Stomach (tissue), 8 donors: ENCODE measurements at regions not wholly inside any gene's neighbourhood (a gene's known extent, or its start where the extent isn't known, plus 50 kb on each side); places are given as distances from the start of the nearest gene placed in this dataset.

Experiments
- DNase-seq, 2 donors: peaks; one replicate each; pipeline versions ENCODE4 v3.0.0 to v3.0.0-alpha.2; 2013 to 2019
- H3K27ac ChIP-seq, 5 donors: fragments of 200-600 bp in 4 of 5; sonication (generic) in 4 of 5; one replicate each; pipeline ENCODE4 v1.5.1; 2013 to 2019; ENCODE audit warnings: mild to moderate bottlenecking in 1 of 5, moderate library complexity in 1 of 5
- H3K27me3 ChIP-seq, 3 donors: fragments of 200-600 bp; sonication (generic); one replicate each; pipeline ENCODE4 v1.5.1; 2017 to 2019; ENCODE audit warnings: mixed run types in 1 of 3
- H3K36me3 ChIP-seq, 4 donors: fragments of 200-600 bp; sonication (generic); 1 replicate in 3 of 4; 2 replicates in 1 of 4; pipeline ENCODE4 v1.5.1; 2016 to 2019
- H3K4me1 ChIP-seq, 4 donors: fragments of 200-600 bp; sonication (generic); one replicate each; pipeline ENCODE4 v1.5.1; 2016 to 2019
- H3K4me3 ChIP-seq, 4 donors: fragments of 200-600 bp; sonication (generic) in 3 of 4; one replicate each; pipeline ENCODE4 v1.5.1; 2016 to 2019; ENCODE audit warnings: mild to moderate bottlenecking in 1 of 4
- H3K9me3 ChIP-seq, 4 donors: fragments of 200-600 bp; sonication (generic); one replicate each; pipeline ENCODE4 v1.5.1; 2016 to 2019
- CTCF ChIP-seq, 7 experiments: fragments of 450-650 bp in 4 of 7; fragments of 200-600 bp in 3 of 7; sonication (generic) in 3 of 7; IDR thresholded peaks; one replicate each; pipeline ENCODE4 v1.5.1; 2016 to 2019; ENCODE audit warnings: antibody characterized with exemption in 7 of 7, control low read depth in 2 of 7, mild to moderate bottlenecking in 1 of 7
- EP300 ChIP-seq: sonication (generic); formaldehyde crosslinking; IDR thresholded peaks from one replicate; pipeline ENCODE4 v1.6.1; 2017; ENCODE audit warnings: antibody characterized with exemption
- POLR2A ChIP-seq, 4 donors: fragments of 450-650 bp; IDR thresholded peaks; one replicate each; pipeline ENCODE4 v1.6.1; 2016; ENCODE audit warnings: antibody characterized with exemption in 4 of 4, control low read depth in 2 of 4, mild to moderate bottlenecking in 1 of 4, moderate library complexity in 1 of 4
- POLR2AphosphoS5 ChIP-seq, 3 donors: sonication (generic); formaldehyde crosslinking; IDR thresholded peaks; one replicate each; pipeline ENCODE4 v1.6.1; 2016; ENCODE audit warnings: antibody characterized with exemption in 3 of 3
- WGBS, 5 donors: extraction: QIAGEN DNeasy Blood & Tissue Kit in 3 of 5; methylation state at CpG; one replicate each; pipeline versions ENCODE4 v1.1.5 to v1.1.7; 2013 to 2018; 5-methylcytosine and 5-hydroxymethylcytosine counted together
- intact Hi-C: fragments of 100-400 bp; cut with DNase I; formaldehyde crosslinking; loops from one replicate; pipeline ENCODE4 v1.15.1; 2023; ENCODE audit warnings: low total_unique reads
- donor health status: healthy with polysubstance abuse.
- donor health status: Bipolar disorder and iron deficiency.
- donor health status: healthy.

DNA sequence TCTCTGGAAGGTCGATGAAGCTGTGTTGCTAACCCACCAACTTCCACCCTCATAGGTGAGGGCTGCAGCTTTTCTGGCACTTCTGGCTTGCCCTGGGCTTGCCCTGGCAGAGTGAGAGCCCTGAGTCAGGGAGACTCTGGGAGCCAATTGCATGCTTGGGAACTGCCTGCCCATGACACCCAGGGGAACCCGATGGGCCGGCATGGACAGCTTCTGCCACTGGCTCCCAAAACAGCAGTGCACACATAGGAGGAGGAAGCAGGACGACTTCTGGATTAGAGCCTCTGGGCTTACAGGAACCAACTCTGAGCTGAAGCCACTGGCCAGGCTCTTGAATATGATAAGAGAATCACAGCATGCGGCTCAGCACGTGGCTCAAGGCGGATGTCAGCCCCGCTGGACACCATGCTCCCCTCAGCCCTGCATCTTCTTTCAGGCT lies 135.2 kb upstream of the UNC5B start:
- no peak overlapping the region for H3K27ac ChIP-seq
- peaks cover 0 to 22% (median 0%) of the 10 kb centered on the region in 3 donors for H3K27me3 ChIP-seq
- no peaks in the 10 kb centered on the region for H3K9me3 ChIP-seq
- H3K4me1 ChIP-seq, result peaks cover 0 to 5% (median 2%) of the 10 kb centered on the region in 4 donors
- no peak overlapping the region for H3K4me3 ChIP-seq
- WGBS, 5 donors, result 62 to 71% (median 64%) methylated on average over 8 of the region's 8 CpGs
- no peak for TF ChIP-seq EP300
- TF ChIP-seq POLR2A (IDR thresholded peaks at IDR 0.05), result no peak
- no peak for TF ChIP-seq POLR2AphosphoS5 (IDR thresholded peaks at IDR 0.05)
- TF ChIP-seq CTCF (IDR thresholded peaks at IDR 0.05), result no peak
- no peaks in the 10 kb centered on the region for H3K36me3 ChIP-seq
- peak in 1 of 2 donors; percentile 14 for DNase-seq
- intact Hi-C loops, result no loop called here

DNA sequence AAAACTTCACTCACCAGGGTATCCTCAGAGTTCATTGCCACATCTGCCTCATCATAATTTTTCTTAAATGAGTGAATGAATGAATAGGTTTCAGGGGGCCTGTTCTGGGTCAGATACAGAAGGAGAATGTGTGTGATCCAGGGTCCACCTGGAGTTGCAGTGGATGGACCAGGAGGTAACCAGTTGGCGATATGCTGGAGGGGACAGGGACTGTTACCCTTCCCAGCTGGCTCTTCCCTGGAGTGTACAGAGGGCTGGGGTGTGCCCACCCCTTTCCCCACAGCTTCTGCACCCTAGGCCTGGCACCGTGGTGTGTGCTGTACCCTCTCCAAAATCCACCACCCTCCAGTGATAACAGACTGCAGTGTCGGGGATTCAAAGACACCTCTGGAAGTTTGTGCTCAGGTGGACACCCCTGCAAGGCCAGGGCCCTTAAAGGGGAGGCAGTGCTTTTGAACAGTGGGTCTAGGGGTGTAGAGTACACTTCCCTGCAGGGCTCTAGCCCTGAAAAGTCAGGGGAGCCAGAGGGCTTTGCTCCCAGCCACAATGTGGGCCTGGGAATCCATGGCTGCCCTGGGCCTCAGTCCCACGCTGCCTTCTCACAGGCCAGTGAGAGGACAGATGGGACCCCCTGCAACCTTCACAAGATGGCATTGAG lies 134.4 kb upstream of the UNC5B start:
- H3K4me3 ChIP-seq, result no peak overlapping the region
- no peaks in the 10 kb centered on the region for H3K36me3 ChIP-seq
- TF ChIP-seq POLR2A (IDR thresholded peaks at IDR 0.05) (no peak), POLR2AphosphoS5 (IDR thresholded peaks at IDR 0.05) (no peak), EP300 (no peak), CTCF (IDR thresholded peaks at IDR 0.05) (no peak)
- WGBS, 5 donors, result 68 to 89% (median 83%) methylated on average over 4 of the region's 4 CpGs
- no peaks in the 10 kb centered on the region for H3K9me3 ChIP-seq
- H3K27ac ChIP-seq, result no peak overlapping the region
- no peak for DNase-seq
- H3K4me1 ChIP-seq, result peaks cover 0 to 5% (median 2%) of the 10 kb centered on the region in 4 donors
- intact Hi-C loops, result no loop called here
- peaks cover 0 to 18% (median 0%) of the 10 kb centered on the region in 3 donors for H3K27me3 ChIP-seq

DNA sequence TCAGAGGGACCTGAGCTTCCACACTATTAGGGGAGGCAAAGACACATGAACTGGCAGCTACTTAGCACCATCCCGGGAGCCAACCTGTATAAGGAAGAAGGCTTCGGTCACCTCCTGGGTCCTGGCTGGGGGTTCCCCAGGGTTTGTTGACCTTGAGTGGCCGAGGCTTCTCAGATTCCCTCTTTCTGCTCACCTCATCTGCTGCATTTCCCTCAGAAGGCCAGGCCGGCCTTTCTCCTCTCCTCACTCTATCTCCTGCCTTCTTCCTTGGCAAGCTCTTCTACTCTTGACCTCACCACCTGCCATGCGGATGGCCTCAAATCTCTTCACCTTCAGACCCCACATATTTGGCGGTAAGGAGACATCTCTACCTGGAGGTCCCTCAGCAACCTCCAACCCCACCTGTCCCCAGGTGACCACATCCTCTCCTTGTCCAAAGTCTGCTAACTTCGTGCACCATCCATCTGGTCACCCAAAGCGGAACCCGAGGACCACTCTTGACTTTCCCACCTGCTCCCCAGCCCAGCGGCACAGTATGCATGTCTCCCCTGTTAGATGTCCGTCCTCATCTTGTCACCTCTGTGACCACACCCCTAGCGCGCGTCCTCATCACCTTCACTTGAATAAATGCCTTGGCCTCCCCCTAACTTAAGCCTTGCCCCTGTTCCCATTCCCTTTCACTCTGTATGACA lies 133.8 kb upstream of the UNC5B start:
- DNase-seq, result peak in 1 of 2 donors; percentile 17
- 83 to 93% (median 89%) methylated on average over 14 of the region's 14 CpGs for WGBS, 5 donors

More for the DNA sequence above, 133.8 kb upstream of the UNC5B start:
- Histone ChIP-seq H3K4me1 (peaks cover 0 to 5% (median 2%) of the 10 kb centered on the region in 4 donors), H3K36me3 (no peaks in the 10 kb centered on the region), H3K27me3 (peaks cover 0 to 18% (median 0%) of the 10 kb centered on the region in 3 donors), H3K9me3 (no peaks in the 10 kb centered on the region), H3K27ac (no peak overlapping the region), H3K4me3 (no peak overlapping the region)
- intact Hi-C loops, result no loop called here
- no peak for TF ChIP-seq EP300
- TF ChIP-seq POLR2A (IDR thresholded peaks at IDR 0.05), result no peak
- no peak for TF ChIP-seq CTCF (IDR thresholded peaks at IDR 0.05)
- no peak for TF ChIP-seq POLR2AphosphoS5 (IDR thresholded peaks at IDR 0.05)
